SK-N-SH treated with all-trans-retinoic acid at 6 μM for 48 hours (cell line): ENCODE measurements at regions not wholly inside any gene's neighbourhood (a gene's known extent, or its start where the extent isn't known, plus 50 kb on each side); places are given as distances from the start of the nearest gene placed in this dataset.

Experiments used
- ATAC-seq: fragments of 200-7000 bp; cut with Tn5 transposase; 3 replicates; pipeline ENCODE4 v1.9.1; 2020; ENCODE audit warnings: mild to moderate bottlenecking, moderate library complexity
- ARNTL ChIP-seq: fragments of 450-650 bp; formaldehyde crosslinking; IDR thresholded peaks from 2 replicates; pipeline ENCODE4 v1.5.0; 2020; ENCODE audit warnings: low read depth, mild to moderate bottlenecking, moderate library complexity, borderline replicate concordance
- BACH2 ChIP-seq: fragments of 250-450 bp; sonication (Bioruptor Pico); IDR thresholded peaks from 2 replicates; pipeline ENCODE4 v1.9.0; 2021; ENCODE audit warnings: mild to moderate bottlenecking, borderline replicate concordance
- CREB5 ChIP-seq: fragments of 250-450 bp; sonication (Bioruptor Pico); IDR thresholded peaks from 2 replicates; pipeline ENCODE4 v1.5.1; 2020; ENCODE audit warnings: low read depth, mild to moderate bottlenecking, moderate library complexity
- CSDC2 ChIP-seq: fragments of 250-450 bp; sonication (Bioruptor Pico); IDR thresholded peaks from 2 replicates; pipeline ENCODE4 v1.5.0; 2020; ENCODE audit warnings: mild to moderate bottlenecking, moderate library complexity
- CSRNP3 ChIP-seq: fragments of 250-450 bp; sonication (Bioruptor Pico); IDR thresholded peaks from 2 replicates; pipeline ENCODE4 v1.5.1; 2021; ENCODE audit warnings: mild to moderate bottlenecking, moderate library complexity
- ESRRG ChIP-seq: fragments of 250-450 bp; sonication (Bioruptor Pico); IDR thresholded peaks from 2 replicates; pipeline ENCODE4 v1.6.1; 2021; ENCODE audit warnings: mild to moderate bottlenecking
- GLIS3 ChIP-seq: fragments of 250-450 bp; sonication (Bioruptor Pico); IDR thresholded peaks from 2 replicates; pipeline ENCODE4 v1.5.0; 2020; ENCODE audit warnings: mild to moderate bottlenecking, moderate library complexity
- ISL1 ChIP-seq: fragments of 250-450 bp; sonication (Bioruptor Pico); IDR thresholded peaks from 2 replicates; pipeline ENCODE4 v2.1.2; 2022; ENCODE audit warnings: mild to moderate bottlenecking, moderate library complexity
- POU6F1 ChIP-seq: fragments of 250-450 bp; sonication (Bioruptor Pico); IDR thresholded peaks from 2 replicates; pipeline ENCODE4 v1.8.0; 2021; ENCODE audit warnings: low read depth, mild to moderate bottlenecking, moderate library complexity, borderline replicate concordance
- PPARA ChIP-seq: fragments of 250-450 bp; sonication (Bioruptor Pico); IDR thresholded peaks from 2 replicates; pipeline ENCODE4 v1.5.0; 2020; ENCODE audit warnings: mild to moderate bottlenecking, borderline replicate concordance
- RARB ChIP-seq: fragments of 250-450 bp; sonication (Bioruptor Pico); IDR thresholded peaks from 2 replicates; pipeline ENCODE4 v1.8.0; 2021; ENCODE audit warnings: mild to moderate bottlenecking, moderate library complexity
- SNAI2 ChIP-seq: fragments of 250-450 bp; sonication (Bioruptor Pico); IDR thresholded peaks from 2 replicates; pipeline ENCODE4 v1.5.0; 2020; ENCODE audit warnings: mild to moderate bottlenecking, moderate library complexity
- TCF4 ChIP-seq: fragments of 250-450 bp; sonication (Bioruptor Pico); IDR thresholded peaks from 2 replicates; pipeline ENCODE4 v1.8.0; 2021; ENCODE audit warnings: mild to moderate bottlenecking, moderate library complexity, borderline replicate concordance
- TOX ChIP-seq: fragments of 250-450 bp; sonication (Bioruptor Pico); IDR thresholded peaks from 2 replicates; pipeline ENCODE4 v1.8.0; 2021; ENCODE audit warnings: mild to moderate bottlenecking, moderate library complexity, borderline replicate concordance
- TSHZ2 ChIP-seq: fragments of 250-450 bp; sonication (Bioruptor Pico); IDR thresholded peaks from 2 replicates; pipeline ENCODE4 v1.5.0; 2020; ENCODE audit warnings: mild to moderate bottlenecking, moderate library complexity
- ZC3H10 ChIP-seq: fragments of 250-450 bp; sonication (Bioruptor Pico); IDR thresholded peaks from 2 replicates; pipeline ENCODE4 v1.5.1; 2021; ENCODE audit warnings: mild to moderate bottlenecking, moderate library complexity
- ZFP3 ChIP-seq: fragments of 250-450 bp; sonication (Bioruptor Pico); IDR thresholded peaks from 2 replicates; pipeline ENCODE4 v1.5.0; 2020; ENCODE audit warnings: mild to moderate bottlenecking, moderate library complexity
- ZFP30 ChIP-seq: fragments of 450-650 bp; formaldehyde crosslinking; IDR thresholded peaks from 2 replicates; pipeline ENCODE4 v1.5.0; 2022; ENCODE audit warnings: mild to moderate bottlenecking, moderate library complexity
- ZNF565 ChIP-seq: fragments of 450-650 bp; formaldehyde crosslinking; conservative IDR thresholded peaks from 2 replicates; pipeline ENCODE4 v1.5.0; 2020; ENCODE audit warnings: low read depth, mild to moderate bottlenecking, moderate library complexity
- ZNF70 ChIP-seq: fragments of 450-650 bp; formaldehyde crosslinking; IDR thresholded peaks from 2 replicates; pipeline ENCODE4 v1.5.0; 2020; ENCODE audit warnings: mild to moderate bottlenecking, moderate library complexity
- ZNF8 ChIP-seq: fragments of 450-650 bp; formaldehyde crosslinking; IDR thresholded peaks from 2 replicates; pipeline ENCODE4 v1.5.0; 2020; ENCODE audit warnings: mild to moderate bottlenecking, moderate library complexity

GRCh38 chr2:215526341-215526740 is 90.5 kb upstream of the FN1 start:
- no peak for ATAC-seq
- TF ChIP-seq PPARA (no peak), RARB (CRISPR knock-in tag) (no peak), POU6F1 (CRISPR knock-in tag) (no peak), ESRRG (CRISPR knock-in tag) (no peak), ZNF70 (no peak)

- no peak for ATAC-seq
- TF ChIP-seq ZNF565 (CRISPR knock-in tag) (no peak), TOX (CRISPR knock-in tag) (no peak), ISL1 (no peak), TCF4 (CRISPR knock-in tag) (no peak), PPARA (no peak), CSDC2 (CRISPR knock-in tag) (no peak), CSRNP3 (CRISPR knock-in tag) (no peak), ESRRG (CRISPR knock-in tag) (no peak), CREB5 (CRISPR knock-in tag) (no peak), ZC3H10 (CRISPR knock-in tag) (no peak), POU6F1 (CRISPR knock-in tag) (no peak), ZFP3 (no peak), ZFP30 (CRISPR knock-in tag) (no peak), GLIS3 (CRISPR knock-in tag) (no peak)
These were observed 86.4 kb upstream of the FN1 start for GRCh38 chr2:215522237-215522636.

- no peak for ATAC-seq
- TF ChIP-seq ARNTL (CRISPR knock-in tag) (no peak), TOX (CRISPR knock-in tag) (no peak), ZNF70 (no peak), TCF4 (CRISPR knock-in tag) (no peak), GLIS3 (CRISPR knock-in tag) (no peak), TSHZ2 (no peak), ZNF8 (CRISPR knock-in tag) (no peak), ZFP3 (no peak), CSRNP3 (CRISPR knock-in tag) (no peak), PPARA (no peak), ESRRG (CRISPR knock-in tag) (no peak), SNAI2 (CRISPR knock-in tag) (no peak), ISL1 (no peak), ZNF565 (CRISPR knock-in tag) (no peak), ZFP30 (CRISPR knock-in tag) (no peak), BACH2 (CRISPR knock-in tag) (no peak), ZC3H10 (CRISPR knock-in tag) (no peak)
- TF ChIP-seq, all 23 proteins: peak for 0
These were observed 85.2 kb upstream of the FN1 start for GRCh38 chr2:215521031-215521430.
